ENCODE measurements at regions not wholly inside any gene's neighbourhood (a gene's known extent, or its start where the extent isn't known, plus 50 kb on each side); places are given as distances from the start of the nearest gene placed in this dataset.

GRCh38 chr6:106847116-106847515, 127.4 kb downstream of the CD24 start:
- 73 to 76% methylated on average over 6 of the region's 6 CpGs for WGBS, 2 donors
- DNase-seq (ENCODE audit: low spot score in 2 of 2) = no peak
- H3K4me3 ChIP-seq (ENCODE audit: low read depth, poor library complexity, severe bottlenecking) = no peak overlapping the region
- TF ChIP-seq POLR2A (IDR thresholded peaks at IDR 0.05) (no peak), CTCF (IDR thresholded peaks at IDR 0.05) (no peak)
- intact Hi-C loops (cut with DNase I; ENCODE audit: low total_unique reads) = no loop called here

GRCh38 chr6:106844930-106845329, 129.6 kb downstream of the CD24 start:
- TF ChIP-seq CTCF (IDR thresholded peaks at IDR 0.05) = no peak
- no peak for TF ChIP-seq POLR2A (IDR thresholded peaks at IDR 0.05)
- intact Hi-C loops (cut with DNase I; ENCODE audit: low total_unique reads) = no loop called here
- DNase-seq (ENCODE audit: low spot score in 2 of 2) = no peak
- H3K4me3 ChIP-seq (ENCODE audit: low read depth, poor library complexity, severe bottlenecking) = no peak overlapping the region

- intact Hi-C loops (cut with DNase I; ENCODE audit: low total_unique reads) = no loop called here
- 64 to 75% methylated on average over 6 of the region's 6 CpGs for WGBS, 2 donors
- no peak for DNase-seq (ENCODE audit: low spot score in 2 of 2)
- H3K4me3 ChIP-seq (ENCODE audit: low read depth, poor library complexity, severe bottlenecking) = no peak overlapping the region
- no peak for TF ChIP-seq POLR2A (IDR thresholded peaks at IDR 0.05)
- no peak for TF ChIP-seq CTCF (IDR thresholded peaks at IDR 0.05)
Observed at GRCh38 chr6:106832766-106833510, 141.6 kb downstream of the CD24 start.

GRCh38 chr6:106830930-106831329, 143.6 kb downstream of the CD24 start:
- DNase-seq (ENCODE audit: low spot score in 2 of 2) = no peak
- no peak overlapping the region for H3K4me3 ChIP-seq (ENCODE audit: low read depth, poor library complexity, severe bottlenecking)
- 87 to 90% methylated on average over 2 of the region's 2 CpGs for WGBS, 2 donors
- TF ChIP-seq CTCF (IDR thresholded peaks at IDR 0.05) (no peak), POLR2A (IDR thresholded peaks at IDR 0.05) (no peak)
- intact Hi-C loops (cut with DNase I; ENCODE audit: low total_unique reads) = no loop called here

GRCh38 chr6:106829451-106829850, 145.1 kb downstream of the CD24 start:
- intact Hi-C loops (cut with DNase I; ENCODE audit: low total_unique reads) = no loop called here
- no peak for TF ChIP-seq CTCF (IDR thresholded peaks at IDR 0.05)
- TF ChIP-seq POLR2A (IDR thresholded peaks at IDR 0.05) = no peak
- H3K4me3 ChIP-seq (ENCODE audit: low read depth, poor library complexity, severe bottlenecking) = no peak overlapping the region
- 79 to 94% methylated on average over 4 of the region's 4 CpGs for WGBS, 2 donors
- DNase-seq (ENCODE audit: low spot score in 2 of 2) = no peak

- no peak overlapping the region for H3K4me3 ChIP-seq (ENCODE audit: low read depth, poor library complexity, severe bottlenecking)
- no peak for DNase-seq (ENCODE audit: low spot score in 2 of 2)
- intact Hi-C loops (cut with DNase I; ENCODE audit: low total_unique reads) = no loop called here
- WGBS, 2 donors = 85 to 91% methylated on average over 3 of the region's 3 CpGs
- no peak for TF ChIP-seq POLR2A (IDR thresholded peaks at IDR 0.05)
- no peak for TF ChIP-seq CTCF (IDR thresholded peaks at IDR 0.05)
Observed at GRCh38 chr6:106827081-106827480, 147.4 kb downstream of the CD24 start.

All from lower leg skin (tissue), 4 donors.